ENCODE measurements at regions not wholly inside any gene's neighbourhood (a gene's known extent, or its start where the extent isn't known, plus 50 kb on each side); places are given as distances from the start of the nearest gene placed in this dataset.

GRCh38 chrX:39939678-39940077 is 158.1 kb downstream of the BCOR start:
- Histone ChIP-seq H3K9me3 (ENCODE audit: control insufficient read depth, low read length) (no peaks in the 10 kb centered on the region), H3K4me1 (ENCODE audit: control insufficient read depth, insufficient read depth, low read length, poor library complexity, severe bottlenecking) (peaks cover 18% of the 10 kb centered on the region), H3K4me3 (ENCODE audit: extremely low read depth, insufficient read depth, low read length, poor library complexity, severe bottlenecking) (no peak overlapping the region), H3K36me3 (ENCODE audit: control insufficient read depth, insufficient read depth, low read length) (no peaks in the 10 kb centered on the region), H3K27ac (ENCODE audit: low read depth, low read length, severe bottlenecking) (no peak overlapping the region)
- 83% methylated on average over 1 of the region's 3 CpGs; no CpG with 5 or more reads in 1 of the 2 experiments for WGBS, 2 experiments (ENCODE audit: insufficient coverage in 2 of 2)

DNA sequence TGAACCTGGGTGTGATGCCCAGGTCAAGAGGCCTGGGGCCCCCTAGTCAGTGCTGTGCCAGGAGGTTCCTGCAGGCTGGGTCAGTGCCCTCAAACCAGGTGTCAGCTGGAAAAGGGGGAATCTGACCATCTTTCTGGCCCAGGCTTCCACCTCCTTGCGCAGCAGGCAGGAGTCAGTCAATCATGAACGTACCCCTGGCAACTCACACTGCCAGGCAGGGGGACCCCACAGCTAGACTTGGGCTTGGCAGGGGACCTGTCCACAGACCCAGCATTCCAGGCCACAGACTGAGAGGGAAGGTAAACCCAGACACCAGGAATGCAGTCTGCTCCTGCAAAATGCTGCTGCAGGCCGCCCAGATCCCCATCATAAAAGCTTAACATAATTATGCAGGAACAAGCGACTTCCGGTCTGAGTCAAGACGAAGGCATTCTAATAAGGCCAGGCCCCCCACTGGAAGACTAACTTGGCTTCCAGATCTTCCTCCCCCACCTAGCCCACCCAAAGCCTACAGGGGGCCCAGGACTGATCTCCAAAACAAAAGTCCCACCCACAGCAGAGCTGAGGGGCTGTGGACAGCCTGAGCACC is 156.3 kb downstream of the BCOR start:
- H3K36me3 ChIP-seq (ENCODE audit: control insufficient read depth, insufficient read depth, low read length), result no peaks in the 10 kb centered on the region
- no peaks in the 10 kb centered on the region for H3K9me3 ChIP-seq (ENCODE audit: control insufficient read depth, low read length)
- peak overlapping the region; percentile 45 for H3K27ac ChIP-seq (ENCODE audit: low read depth, low read length, severe bottlenecking)
- H3K4me3 ChIP-seq (ENCODE audit: extremely low read depth, insufficient read depth, low read length, poor library complexity, severe bottlenecking), result no peak overlapping the region
- H3K4me1 ChIP-seq (ENCODE audit: control insufficient read depth, insufficient read depth, low read length, poor library complexity, severe bottlenecking), result peaks cover 13% of the 10 kb centered on the region
- WGBS, 2 experiments (ENCODE audit: insufficient coverage in 2 of 2), result 46 to 94% methylated on average over 2 to 4 of the region's 6 CpGs

DNA sequence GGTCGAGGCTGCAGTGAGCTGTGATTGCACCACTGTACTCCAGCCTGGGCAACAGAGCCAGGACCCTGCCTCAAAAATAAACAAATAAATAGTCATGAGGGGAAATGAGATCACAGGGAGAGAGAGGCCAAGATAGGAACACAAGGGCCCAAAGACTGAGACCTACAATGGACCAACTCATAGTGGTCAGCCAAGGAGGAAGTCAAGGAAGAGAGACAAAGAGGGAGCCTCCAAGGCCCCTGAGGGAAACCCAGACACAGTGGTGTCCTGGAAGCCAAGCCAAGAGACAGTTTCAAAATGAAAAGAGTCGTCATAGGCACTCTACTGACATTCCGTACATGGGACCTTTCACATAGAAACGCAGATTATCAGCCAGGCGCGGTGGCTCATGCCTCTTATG is 153.3 kb downstream of the BCOR start:
- no peaks in the 10 kb centered on the region for H3K9me3 ChIP-seq (ENCODE audit: control insufficient read depth, low read length)
- no peak overlapping the region for H3K4me3 ChIP-seq (ENCODE audit: extremely low read depth, insufficient read depth, low read length, poor library complexity, severe bottlenecking)
- no peak overlapping the region for H3K27ac ChIP-seq (ENCODE audit: low read depth, low read length, severe bottlenecking)
- 88 to 98% methylated on average over 4 to 6 of the region's 6 CpGs for WGBS, 2 experiments (ENCODE audit: insufficient coverage in 2 of 2)
- no peaks in the 10 kb centered on the region for H3K36me3 ChIP-seq (ENCODE audit: control insufficient read depth, insufficient read depth, low read length)
- peaks cover 28% of the 10 kb centered on the region for H3K4me1 ChIP-seq (ENCODE audit: control insufficient read depth, insufficient read depth, low read length, poor library complexity, severe bottlenecking)

DNA sequence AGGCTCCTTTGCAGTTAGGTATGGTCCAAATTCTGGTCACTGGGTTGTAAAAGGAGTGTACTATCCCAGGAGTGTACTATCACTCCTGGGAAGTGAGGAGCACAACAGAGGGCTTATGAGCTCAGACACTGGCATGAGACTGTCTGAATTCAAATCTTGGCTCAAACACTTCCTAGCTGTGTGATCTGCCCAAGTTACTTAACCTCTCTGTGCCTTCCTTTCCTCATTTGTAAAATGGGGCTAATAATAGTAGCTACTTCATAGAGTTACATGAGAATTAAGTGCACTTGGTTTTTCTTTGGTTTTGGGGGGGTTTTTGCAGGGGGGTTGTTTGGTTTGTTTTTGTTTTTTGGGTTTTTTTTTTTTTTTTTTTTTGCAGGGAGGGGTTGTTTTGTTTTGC is 152.0 kb downstream of the BCOR start:
- Histone ChIP-seq H3K4me1 (ENCODE audit: control insufficient read depth, insufficient read depth, low read length, poor library complexity, severe bottlenecking) (peaks cover 28% of the 10 kb centered on the region), H3K9me3 (ENCODE audit: control insufficient read depth, low read length) (no peaks in the 10 kb centered on the region), H3K27ac (ENCODE audit: low read depth, low read length, severe bottlenecking) (no peak overlapping the region), H3K36me3 (ENCODE audit: control insufficient read depth, insufficient read depth, low read length) (no peaks in the 10 kb centered on the region), H3K4me3 (ENCODE audit: extremely low read depth, insufficient read depth, low read length, poor library complexity, severe bottlenecking) (no peak overlapping the region)

GRCh38 chrX:39946822-39947221 is 150.9 kb downstream of the BCOR start:
- WGBS, 2 experiments (ENCODE audit: insufficient coverage in 2 of 2), result 27% methylated on average over 3 of the region's 4 CpGs; no CpG with 5 or more reads in 1 of the 2 experiments
- H3K4me1 ChIP-seq (ENCODE audit: control insufficient read depth, insufficient read depth, low read length, poor library complexity, severe bottlenecking), result peaks cover 20% of the 10 kb centered on the region
- H3K27ac ChIP-seq (ENCODE audit: low read depth, low read length, severe bottlenecking), result no peak overlapping the region
- H3K4me3 ChIP-seq (ENCODE audit: extremely low read depth, insufficient read depth, low read length, poor library complexity, severe bottlenecking), result no peak overlapping the region
- H3K9me3 ChIP-seq (ENCODE audit: control insufficient read depth, low read length), result no peaks in the 10 kb centered on the region
- H3K36me3 ChIP-seq (ENCODE audit: control insufficient read depth, insufficient read depth, low read length), result no peaks in the 10 kb centered on the region

GRCh38 chrX:39948582-39948981 is 149.2 kb downstream of the BCOR start:
- Histone ChIP-seq H3K27ac (ENCODE audit: low read depth, low read length, severe bottlenecking) (peak overlapping the region; percentile 23), H3K36me3 (ENCODE audit: control insufficient read depth, insufficient read depth, low read length) (no peaks in the 10 kb centered on the region), H3K4me3 (ENCODE audit: extremely low read depth, insufficient read depth, low read length, poor library complexity, severe bottlenecking) (no peak overlapping the region), H3K4me1 (ENCODE audit: control insufficient read depth, insufficient read depth, low read length, poor library complexity, severe bottlenecking) (peaks cover 21% of the 10 kb centered on the region), H3K9me3 (ENCODE audit: control insufficient read depth, low read length) (no peaks in the 10 kb centered on the region)
- WGBS, 2 experiments (ENCODE audit: insufficient coverage in 2 of 2), result 68% methylated on average over 3 to 4 of the region's 11 CpGs

DNA sequence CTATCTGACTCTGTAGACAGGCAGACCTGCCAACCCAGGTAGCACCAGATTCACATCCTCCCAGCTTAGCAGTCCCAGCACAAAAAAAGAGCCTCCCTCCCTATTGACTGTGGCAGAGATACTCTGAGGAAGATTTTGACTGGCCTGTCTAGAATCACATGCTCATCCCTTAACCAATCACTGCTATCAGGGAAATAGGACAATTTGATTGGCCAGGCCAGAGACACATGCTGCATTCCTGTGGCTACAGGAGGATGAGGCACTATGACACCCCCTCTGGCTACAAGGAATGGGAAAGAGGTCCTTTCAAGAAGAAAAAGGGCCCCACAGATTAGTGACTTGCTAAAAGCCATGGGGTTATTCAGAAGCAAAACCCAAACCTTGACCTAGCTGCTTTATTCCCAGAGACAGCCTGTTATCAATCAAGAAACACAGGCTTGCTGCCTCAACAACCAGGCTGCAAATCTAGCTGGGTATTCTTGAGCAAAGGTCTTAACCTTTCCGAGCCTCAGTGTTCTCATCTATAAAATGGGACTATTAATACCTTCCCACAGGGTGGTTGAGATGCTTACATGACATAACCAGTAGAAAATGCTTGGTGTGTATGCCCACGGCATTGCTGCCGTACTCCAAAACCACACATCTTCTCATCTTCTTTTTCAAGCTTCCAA is 147.6 kb downstream of the BCOR start:
- Histone ChIP-seq H3K36me3 (ENCODE audit: control insufficient read depth, insufficient read depth, low read length) (no peaks in the 10 kb centered on the region), H3K4me3 (ENCODE audit: extremely low read depth, insufficient read depth, low read length, poor library complexity, severe bottlenecking) (no peak overlapping the region), H3K27ac (ENCODE audit: low read depth, low read length, severe bottlenecking) (no peak overlapping the region), H3K9me3 (ENCODE audit: control insufficient read depth, low read length) (no peaks in the 10 kb centered on the region), H3K4me1 (ENCODE audit: control insufficient read depth, insufficient read depth, low read length, poor library complexity, severe bottlenecking) (peaks cover 27% of the 10 kb centered on the region)
- no CpG with 5 or more reads among the region's 3 CpGs for WGBS, 2 experiments (ENCODE audit: insufficient coverage in 2 of 2)

DNA sequence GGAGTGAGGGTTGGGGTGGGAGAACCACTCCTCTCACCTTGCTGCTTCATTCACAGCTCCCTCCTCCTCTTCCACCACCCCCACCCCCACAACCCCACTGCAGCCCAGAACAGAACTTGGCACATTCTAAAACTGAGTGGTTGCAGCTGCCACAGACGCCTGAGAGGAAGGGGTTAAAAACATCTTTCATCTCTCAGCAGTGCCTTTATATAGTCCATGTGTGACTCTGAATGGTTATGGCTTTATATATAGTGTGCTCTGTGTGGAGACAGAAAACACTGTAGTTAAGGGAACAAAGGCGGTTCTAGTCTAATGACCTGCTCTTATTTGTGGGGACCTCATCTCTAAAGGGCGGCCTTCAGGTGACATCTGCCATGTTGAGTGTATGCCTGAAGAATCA is 144.8 kb downstream of the BCOR start:
- H3K36me3 ChIP-seq (ENCODE audit: control insufficient read depth, insufficient read depth, low read length), result no peaks in the 10 kb centered on the region
- no peak overlapping the region for H3K27ac ChIP-seq (ENCODE audit: low read depth, low read length, severe bottlenecking)
- no peak overlapping the region for H3K4me3 ChIP-seq (ENCODE audit: extremely low read depth, insufficient read depth, low read length, poor library complexity, severe bottlenecking)
- no peaks in the 10 kb centered on the region for H3K9me3 ChIP-seq (ENCODE audit: control insufficient read depth, low read length)
- H3K4me1 ChIP-seq (ENCODE audit: control insufficient read depth, insufficient read depth, low read length, poor library complexity, severe bottlenecking), result peaks cover 24% of the 10 kb centered on the region
- no CpG with 5 or more reads among the region's 3 CpGs for WGBS, 2 experiments (ENCODE audit: insufficient coverage in 2 of 2)

DNA sequence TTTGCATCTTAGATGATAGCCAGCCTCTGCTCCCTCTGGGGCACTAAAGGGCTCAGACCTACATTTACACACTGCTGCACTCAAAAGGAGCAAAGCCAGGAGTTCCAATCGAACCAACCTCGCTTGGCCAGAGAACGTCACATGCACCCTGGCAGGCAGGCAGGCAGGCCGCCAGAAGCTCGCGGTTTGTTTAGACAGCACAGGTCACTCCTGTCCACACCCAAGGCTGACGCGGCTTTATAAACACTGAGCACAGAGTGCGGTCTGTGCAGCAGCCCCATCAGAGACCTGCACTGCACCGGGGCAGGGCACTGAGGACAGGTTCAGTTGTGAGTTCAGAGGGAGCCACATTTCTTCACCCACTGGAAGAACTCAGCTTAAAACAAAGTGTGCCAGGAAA is 143.9 kb downstream of the BCOR start:
- H3K27ac ChIP-seq (ENCODE audit: low read depth, low read length, severe bottlenecking), result no peak overlapping the region
- 76 to 78% methylated on average over 3 to 5 of the region's 10 CpGs for WGBS, 2 experiments (ENCODE audit: insufficient coverage in 2 of 2)
- no peaks in the 10 kb centered on the region for H3K36me3 ChIP-seq (ENCODE audit: control insufficient read depth, insufficient read depth, low read length)
- H3K4me1 ChIP-seq (ENCODE audit: control insufficient read depth, insufficient read depth, low read length, poor library complexity, severe bottlenecking), result peaks cover 19% of the 10 kb centered on the region
- H3K4me3 ChIP-seq (ENCODE audit: extremely low read depth, insufficient read depth, low read length, poor library complexity, severe bottlenecking), result no peak overlapping the region
- no peaks in the 10 kb centered on the region for H3K9me3 ChIP-seq (ENCODE audit: control insufficient read depth, low read length)

GRCh38 chrX:39954851-39955250 is 142.9 kb downstream of the BCOR start:
- Histone ChIP-seq H3K9me3 (ENCODE audit: control insufficient read depth, low read length) (no peaks in the 10 kb centered on the region), H3K36me3 (ENCODE audit: control insufficient read depth, insufficient read depth, low read length) (no peaks in the 10 kb centered on the region), H3K27ac (ENCODE audit: low read depth, low read length, severe bottlenecking) (no peak overlapping the region), H3K4me1 (ENCODE audit: control insufficient read depth, insufficient read depth, low read length, poor library complexity, severe bottlenecking) (peaks cover 17% of the 10 kb centered on the region), H3K4me3 (ENCODE audit: extremely low read depth, insufficient read depth, low read length, poor library complexity, severe bottlenecking) (no peak overlapping the region)
- WGBS, 2 experiments (ENCODE audit: insufficient coverage in 2 of 2), result 72 to 90% methylated on average over 2 to 4 of the region's 9 CpGs

GRCh38 chrX:39955625-39956024 is 142.1 kb downstream of the BCOR start:
- no peak overlapping the region for H3K27ac ChIP-seq (ENCODE audit: low read depth, low read length, severe bottlenecking)
- H3K4me3 ChIP-seq (ENCODE audit: extremely low read depth, insufficient read depth, low read length, poor library complexity, severe bottlenecking), result no peak overlapping the region
- 94 to 100% methylated on average over 2 to 3 of the region's 4 CpGs for WGBS, 2 experiments (ENCODE audit: insufficient coverage in 2 of 2)
- peaks cover 17% of the 10 kb centered on the region for H3K4me1 ChIP-seq (ENCODE audit: control insufficient read depth, insufficient read depth, low read length, poor library complexity, severe bottlenecking)
- H3K9me3 ChIP-seq (ENCODE audit: control insufficient read depth, low read length), result no peaks in the 10 kb centered on the region
- no peaks in the 10 kb centered on the region for H3K36me3 ChIP-seq (ENCODE audit: control insufficient read depth, insufficient read depth, low read length)

All from mesodermal cell (in vitro differentiated cells).